ENCODE measurements at regions not wholly inside any gene's neighbourhood (a gene's known extent, or its start where the extent isn't known, plus 50 kb on each side); places are given as distances from the start of the nearest gene placed in this dataset.

- no peak overlapping the region for H3K27ac ChIP-seq (ENCODE audit: low read depth, low read length)
- no peak overlapping the region for H3K4me3 ChIP-seq (ENCODE audit: low read length)
- no peaks in the 10 kb centered on the region for H3K36me3 ChIP-seq (ENCODE audit: control insufficient read depth, insufficient read depth, low read length)
- H3K9ac ChIP-seq (ENCODE audit: low read length), result no peak overlapping the region
- H3K4me1 ChIP-seq (ENCODE audit: control insufficient read depth, insufficient read depth, low read length), result peaks cover 5% of the 10 kb centered on the region
- H3K27me3 ChIP-seq (ENCODE audit: control insufficient read depth, insufficient read depth, low read length), result no peaks in the 10 kb centered on the region
Measured at GRCh38 chr6:127019828-127020227, 98.6 kb upstream of the RSPO3 start.

- no peak overlapping the region for H3K4me3 ChIP-seq (ENCODE audit: low read length)
- H3K27ac ChIP-seq (ENCODE audit: low read depth, low read length), result no peak overlapping the region
- H3K36me3 ChIP-seq (ENCODE audit: control insufficient read depth, insufficient read depth, low read length), result no peaks in the 10 kb centered on the region
- no peaks in the 10 kb centered on the region for H3K27me3 ChIP-seq (ENCODE audit: control insufficient read depth, insufficient read depth, low read length)
- no peak overlapping the region for H3K9ac ChIP-seq (ENCODE audit: low read length)
- H3K4me1 ChIP-seq (ENCODE audit: control insufficient read depth, insufficient read depth, low read length), result peaks cover 5% of the 10 kb centered on the region
Measured at GRCh38 chr6:127022302-127022701, 96.2 kb upstream of the RSPO3 start.

DNA sequence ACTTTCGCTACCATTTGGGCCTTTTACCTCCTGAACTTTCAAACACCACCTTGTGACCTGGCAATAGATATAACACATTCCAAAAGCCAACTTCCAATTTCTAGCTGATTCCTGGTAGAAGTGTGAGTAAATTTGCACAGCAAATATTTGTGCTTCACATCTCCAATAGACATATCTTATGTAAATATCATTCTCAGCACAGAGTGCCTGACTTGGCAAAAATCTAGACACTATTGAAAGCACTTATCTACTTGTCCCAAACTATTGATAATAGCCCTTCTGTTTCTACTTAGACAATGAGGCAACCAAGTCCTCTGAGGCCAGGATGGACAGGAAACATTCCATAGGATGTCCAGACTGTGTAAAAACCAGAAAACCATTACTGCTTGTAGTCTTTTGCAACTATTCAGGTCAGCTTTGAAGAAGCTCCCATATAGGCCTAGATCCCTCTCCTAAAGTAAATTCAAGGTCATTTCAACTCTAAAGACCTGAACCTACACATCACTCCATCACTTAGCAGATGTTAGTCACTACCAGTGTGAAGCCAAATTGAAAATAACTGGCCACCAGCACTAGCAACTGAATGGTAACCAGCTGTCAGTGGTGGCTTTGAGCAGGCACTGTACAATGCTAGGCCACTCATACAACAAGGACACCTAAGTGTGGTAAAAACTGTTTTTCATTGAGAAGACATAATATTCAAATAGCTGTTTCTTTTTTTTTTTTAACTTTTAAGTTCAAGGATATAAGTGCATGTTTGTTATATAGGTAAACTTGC, 95.3 kb upstream of the RSPO3 start:
- Histone ChIP-seq H3K4me3 (ENCODE audit: low read length) (no peak overlapping the region), H3K4me1 (ENCODE audit: control insufficient read depth, insufficient read depth, low read length) (peaks cover 5% of the 10 kb centered on the region), H3K9ac (ENCODE audit: low read length) (no peak overlapping the region), H3K36me3 (ENCODE audit: control insufficient read depth, insufficient read depth, low read length) (no peaks in the 10 kb centered on the region), H3K27ac (ENCODE audit: low read depth, low read length) (no peak overlapping the region), H3K27me3 (ENCODE audit: control insufficient read depth, insufficient read depth, low read length) (no peaks in the 10 kb centered on the region)

DNA sequence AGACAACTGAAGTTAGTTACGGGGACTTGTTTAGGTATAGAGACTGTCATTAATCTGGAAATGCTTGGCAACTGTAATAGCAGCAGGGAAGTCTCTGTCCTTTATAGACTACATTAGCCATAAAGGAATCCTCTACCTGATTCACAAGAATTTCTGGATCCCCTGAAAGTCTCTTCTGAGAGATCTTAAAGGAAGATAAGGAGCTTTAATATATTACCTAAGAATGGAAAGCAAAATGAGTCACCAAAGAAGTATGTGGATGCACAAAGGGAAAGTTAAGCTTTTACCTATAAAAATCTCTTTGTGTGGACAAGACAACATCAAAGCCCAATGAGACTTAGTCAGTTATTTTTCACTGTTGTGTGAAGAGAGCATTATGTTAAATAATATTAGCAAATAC, 92.2 kb upstream of the RSPO3 start:
- Histone ChIP-seq H3K4me3 (ENCODE audit: low read length) (no peak overlapping the region), H3K27ac (ENCODE audit: low read depth, low read length) (no peak overlapping the region), H3K4me1 (ENCODE audit: control insufficient read depth, insufficient read depth, low read length) (peaks cover 5% of the 10 kb centered on the region), H3K27me3 (ENCODE audit: control insufficient read depth, insufficient read depth, low read length) (no peaks in the 10 kb centered on the region), H3K36me3 (ENCODE audit: control insufficient read depth, insufficient read depth, low read length) (no peaks in the 10 kb centered on the region), H3K9ac (ENCODE audit: low read length) (no peak overlapping the region)

- Histone ChIP-seq H3K27ac (ENCODE audit: low read depth, low read length) (no peak overlapping the region), H3K36me3 (ENCODE audit: control insufficient read depth, insufficient read depth, low read length) (no peaks in the 10 kb centered on the region), H3K9ac (ENCODE audit: low read length) (no peak overlapping the region), H3K4me3 (ENCODE audit: low read length) (no peak overlapping the region), H3K4me1 (ENCODE audit: control insufficient read depth, insufficient read depth, low read length) (no peaks in the 10 kb centered on the region), H3K27me3 (ENCODE audit: control insufficient read depth, insufficient read depth, low read length) (no peaks in the 10 kb centered on the region)
Measured at GRCh38 chr6:127030111-127030510, 88.4 kb upstream of the RSPO3 start.

- Histone ChIP-seq H3K4me3 (ENCODE audit: low read length) (no peak overlapping the region), H3K27ac (ENCODE audit: low read depth, low read length) (no peak overlapping the region), H3K36me3 (ENCODE audit: control insufficient read depth, insufficient read depth, low read length) (no peaks in the 10 kb centered on the region), H3K27me3 (ENCODE audit: control insufficient read depth, insufficient read depth, low read length) (no peaks in the 10 kb centered on the region), H3K4me1 (ENCODE audit: control insufficient read depth, insufficient read depth, low read length) (no peaks in the 10 kb centered on the region), H3K9ac (ENCODE audit: low read length) (no peak overlapping the region)
Measured at GRCh38 chr6:127030836-127031235, 87.6 kb upstream of the RSPO3 start.

DNA sequence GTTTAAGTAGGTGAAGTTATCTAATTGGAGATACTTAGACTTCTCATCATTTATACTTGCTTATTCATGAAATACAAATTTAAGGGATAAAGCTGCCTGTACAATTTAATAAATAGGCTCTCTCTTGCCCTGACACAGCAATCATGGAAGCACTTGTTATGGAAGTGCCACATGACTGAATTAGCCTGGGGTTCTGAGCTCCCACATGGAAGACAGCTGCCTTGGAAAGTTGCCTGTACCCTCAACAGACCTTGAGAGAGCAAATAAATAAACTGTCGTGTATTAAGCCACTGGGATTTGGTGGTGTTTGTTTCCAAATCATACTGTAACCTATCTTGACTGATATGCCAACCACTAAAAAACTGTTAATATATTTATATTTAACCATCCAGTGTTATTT, 87.0 kb upstream of the RSPO3 start:
- H3K27me3 ChIP-seq (ENCODE audit: control insufficient read depth, insufficient read depth, low read length), result no peaks in the 10 kb centered on the region
- no peaks in the 10 kb centered on the region for H3K36me3 ChIP-seq (ENCODE audit: control insufficient read depth, insufficient read depth, low read length)
- H3K27ac ChIP-seq (ENCODE audit: low read depth, low read length), result no peak overlapping the region
- H3K4me3 ChIP-seq (ENCODE audit: low read length), result no peak overlapping the region
- no peak overlapping the region for H3K9ac ChIP-seq (ENCODE audit: low read length)
- no peaks in the 10 kb centered on the region for H3K4me1 ChIP-seq (ENCODE audit: control insufficient read depth, insufficient read depth, low read length)

DNA sequence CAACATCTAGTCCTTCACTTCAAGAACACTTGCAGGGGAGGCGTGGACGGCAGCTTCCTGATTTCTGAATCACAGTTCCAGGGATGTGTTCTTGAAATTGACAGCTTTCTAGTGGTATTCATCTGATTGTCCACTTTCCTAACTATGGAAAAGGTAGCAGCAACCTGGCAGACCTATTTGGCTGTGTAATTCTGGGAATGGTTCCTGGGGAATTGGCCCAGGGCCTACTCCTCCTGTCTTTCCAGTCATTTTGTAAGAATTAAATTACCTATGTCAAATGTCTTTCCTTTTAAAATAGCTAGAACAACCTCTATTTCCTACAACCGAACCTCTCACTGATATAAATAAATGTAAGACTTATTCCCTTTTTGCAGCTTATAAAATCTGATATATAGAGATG, 85.5 kb upstream of the RSPO3 start:
- Histone ChIP-seq H3K4me3 (ENCODE audit: low read length) (no peak overlapping the region), H3K27ac (ENCODE audit: low read depth, low read length) (no peak overlapping the region), H3K36me3 (ENCODE audit: control insufficient read depth, insufficient read depth, low read length) (no peaks in the 10 kb centered on the region), H3K9ac (ENCODE audit: low read length) (no peak overlapping the region), H3K27me3 (ENCODE audit: control insufficient read depth, insufficient read depth, low read length) (no peaks in the 10 kb centered on the region), H3K4me1 (ENCODE audit: control insufficient read depth, insufficient read depth, low read length) (no peaks in the 10 kb centered on the region)

- Histone ChIP-seq H3K36me3 (ENCODE audit: control insufficient read depth, insufficient read depth, low read length) (no peaks in the 10 kb centered on the region), H3K4me1 (ENCODE audit: control insufficient read depth, insufficient read depth, low read length) (no peaks in the 10 kb centered on the region), H3K27ac (ENCODE audit: low read depth, low read length) (no peak overlapping the region), H3K9ac (ENCODE audit: low read length) (no peak overlapping the region), H3K27me3 (ENCODE audit: control insufficient read depth, insufficient read depth, low read length) (no peaks in the 10 kb centered on the region), H3K4me3 (ENCODE audit: low read length) (no peak overlapping the region)
Measured at GRCh38 chr6:127051571-127052260, 66.8 kb upstream of the RSPO3 start.

DNA sequence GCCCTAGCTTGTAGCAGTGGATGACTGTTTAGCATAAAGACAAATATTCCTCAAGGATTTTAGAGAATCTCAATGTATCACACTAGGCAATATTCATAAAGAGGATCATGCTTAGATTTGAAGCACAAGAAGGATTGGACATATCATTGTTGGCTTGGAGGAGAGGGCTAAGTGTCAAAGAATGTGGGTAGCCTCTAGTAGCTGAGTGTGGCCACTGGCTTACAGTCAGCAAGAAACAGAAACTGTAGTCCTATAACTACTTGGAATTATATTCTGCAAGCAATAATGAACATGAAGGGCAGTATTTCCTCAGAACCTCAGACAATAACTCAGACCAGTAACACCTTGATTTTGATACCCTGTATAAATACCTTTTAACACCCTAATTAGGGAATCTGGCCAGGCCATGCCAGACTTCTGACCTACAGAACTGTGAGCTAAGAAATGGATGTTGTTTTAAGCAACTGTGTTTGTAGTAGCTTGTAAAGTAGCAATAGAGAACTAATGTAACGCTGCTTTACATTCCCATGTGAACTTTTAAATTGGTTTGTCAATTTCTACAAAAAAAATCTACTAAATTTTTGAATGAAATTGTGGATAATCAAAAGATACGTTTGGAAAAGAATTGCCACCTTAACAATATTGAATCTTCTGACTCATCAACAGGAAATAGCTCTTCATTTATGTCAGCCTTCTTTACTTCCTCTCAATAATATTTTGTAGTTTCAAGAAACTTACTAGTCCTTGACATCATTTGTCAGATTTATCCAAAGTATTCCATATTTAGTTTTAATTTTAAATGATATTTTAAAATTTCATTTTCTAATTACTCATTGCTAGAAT, 65.2 kb upstream of the RSPO3 start:
- H3K9ac ChIP-seq (ENCODE audit: low read length), result no peak overlapping the region
- no peak overlapping the region for H3K4me3 ChIP-seq (ENCODE audit: low read length)
- H3K27ac ChIP-seq (ENCODE audit: low read depth, low read length), result no peak overlapping the region
- H3K36me3 ChIP-seq (ENCODE audit: control insufficient read depth, insufficient read depth, low read length), result no peaks in the 10 kb centered on the region
- H3K4me1 ChIP-seq (ENCODE audit: control insufficient read depth, insufficient read depth, low read length), result no peaks in the 10 kb centered on the region
- no peaks in the 10 kb centered on the region for H3K27me3 ChIP-seq (ENCODE audit: control insufficient read depth, insufficient read depth, low read length)

DNA sequence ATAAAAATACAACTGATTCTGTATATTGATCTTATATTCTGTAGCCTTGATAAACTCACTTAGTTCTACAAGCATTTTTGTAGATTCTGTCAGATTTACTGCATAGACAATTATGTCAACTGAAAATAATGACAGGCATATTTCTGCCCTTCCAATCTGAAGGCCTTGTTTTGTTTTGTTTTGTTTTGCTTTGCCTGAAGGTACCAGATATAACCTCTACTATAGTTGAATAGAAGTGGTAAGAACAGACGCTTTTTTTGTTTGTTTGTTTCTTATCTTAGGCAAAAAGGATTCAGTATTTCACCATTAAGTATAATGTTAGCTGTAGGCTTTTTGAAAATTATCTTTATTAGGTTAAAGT, 64.6 kb upstream of the RSPO3 start:
- Histone ChIP-seq H3K4me1 (ENCODE audit: control insufficient read depth, insufficient read depth, low read length) (no peaks in the 10 kb centered on the region), H3K27me3 (ENCODE audit: control insufficient read depth, insufficient read depth, low read length) (no peaks in the 10 kb centered on the region), H3K9ac (ENCODE audit: low read length) (no peak overlapping the region), H3K36me3 (ENCODE audit: control insufficient read depth, insufficient read depth, low read length) (no peaks in the 10 kb centered on the region), H3K27ac (ENCODE audit: low read depth, low read length) (no peak overlapping the region), H3K4me3 (ENCODE audit: low read length) (no peak overlapping the region)

DNA sequence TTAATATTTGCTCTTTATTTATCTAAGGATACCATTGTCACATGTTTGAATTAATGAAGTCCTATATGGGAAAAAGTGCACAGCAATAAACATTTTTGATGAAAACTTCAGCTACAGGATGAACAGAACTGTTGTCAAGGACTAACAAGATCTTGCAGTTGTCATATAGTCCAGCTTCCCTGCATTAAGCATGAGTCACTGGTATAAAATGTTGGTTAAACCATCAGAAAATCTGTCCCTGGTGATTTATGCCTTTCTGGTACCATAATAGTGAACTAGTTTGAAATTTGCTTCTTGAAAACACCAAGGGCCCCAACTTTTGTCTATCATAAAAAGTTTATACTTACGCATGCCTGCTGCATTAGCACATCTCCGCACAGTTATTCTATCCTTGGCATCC, 60.4 kb upstream of the RSPO3 start:
- Histone ChIP-seq H3K27me3 (ENCODE audit: control insufficient read depth, insufficient read depth, low read length) (no peaks in the 10 kb centered on the region), H3K27ac (ENCODE audit: low read depth, low read length) (no peak overlapping the region), H3K9ac (ENCODE audit: low read length) (no peak overlapping the region)

More for the DNA sequence above, 60.4 kb upstream of the RSPO3 start:
- Histone ChIP-seq H3K36me3 (ENCODE audit: control insufficient read depth, insufficient read depth, low read length) (no peaks in the 10 kb centered on the region), H3K4me3 (ENCODE audit: low read length) (no peak overlapping the region), H3K4me1 (ENCODE audit: control insufficient read depth, insufficient read depth, low read length) (no peaks in the 10 kb centered on the region)

Measured in rectal smooth muscle tissue (tissue), 1 donor.